Calu3 (cell line): ENCODE measurements at regions not wholly inside any gene's neighbourhood (a gene's known extent, or its start where the extent isn't known, plus 50 kb on each side); places are given as distances from the start of the nearest gene placed in this dataset.

Experiments used
- BruUV-seq: library from RNA; stranded (reverse); fragments of 400-500 nt; replicated peaks from 2 replicates; lab custom pipeline; 2021; lab: Mats Ljungman, UMichigan
- CTCF ChIA-PET: fragments of 300-600 bp; sonication (Branson Sonifier 250); formaldehyde crosslinking; loops from one replicate; lab custom pipeline; 2022; ENCODE audit warnings: antibody characterized with exemption; lab: Charles Lee
- DNase-seq: peaks from one replicate; pipeline ENCODE4 v3.0.0; 2022
- H3K27ac Mint-ChIP-seq: one replicate; pipeline ENCODE4 v1.8.0; 2022; ENCODE audit warnings: mixed read lengths; ENCODE audit not compliant: unreplicated experiment
- H3K27me3 Mint-ChIP-seq: one replicate; pipeline ENCODE4 v1.8.0; 2022; ENCODE audit warnings: mixed read lengths; ENCODE audit not compliant: unreplicated experiment
- H3K36me3 Mint-ChIP-seq: one replicate; pipeline ENCODE4 v1.8.0; 2022; ENCODE audit warnings: mild to moderate bottlenecking, moderate library complexity, mixed read lengths; ENCODE audit not compliant: insufficient read depth, unreplicated experiment
- H3K4me1 Mint-ChIP-seq: one replicate; pipeline ENCODE4 v1.8.0; 2022; ENCODE audit warnings: mild to moderate bottlenecking, low read depth, mixed read lengths; ENCODE audit not compliant: unreplicated experiment
- H3K4me3 Mint-ChIP-seq: one replicate; pipeline ENCODE4 v1.8.0; 2022; ENCODE audit warnings: mild to moderate bottlenecking, low read depth, moderate library complexity, mixed read lengths; ENCODE audit not compliant: unreplicated experiment
- H3K9me3 Mint-ChIP-seq: one replicate; pipeline ENCODE4 v1.8.0; 2022; ENCODE audit warnings: low read depth, mixed read lengths; ENCODE audit not compliant: unreplicated experiment
- CTCF ChIP-seq: fragments of 200-600 bp; IDR thresholded peaks from one replicate; pipeline ENCODE4 v1.8.0; 2022; ENCODE audit warnings: antibody characterized with exemption; ENCODE audit not compliant: unreplicated experiment
- intact Hi-C: fragments of 100-400 bp; cut with micrococcal nuclease; formaldehyde crosslinking; loops from one replicate; pipeline ENCODE4 v1.10.0; 2022; ENCODE audit not compliant: unreplicated experiment

GRCh38 chr11:11777897-11778296 is 63.9 kb upstream of the USP47 start:
- DNase-seq = no peak
- CTCF ChIA-PET = interaction anchor here (0.9 kb wide), 1 partner anchor 11 kb away, joined by 3 read pairs; no protein-coding TSS in a partner anchor

GRCh38 chr11:11776714-11777113 is 65.1 kb upstream of the USP47 start:
- no TSS peak for BruUV-seq
- Mint-ChIP-seq H3K27me3 (peaks cover 98% of the 10 kb centered on the region), H3K36me3 (no peaks in the 10 kb centered on the region), H3K9me3 (no peaks in the 10 kb centered on the region), H3K27ac (no peak overlapping the region), H3K4me1 (no peaks in the 10 kb centered on the region), H3K4me3 (no peak overlapping the region)
- TF ChIP-seq CTCF = no peak
- CTCF ChIA-PET = no interaction called here
- no peak for DNase-seq
- intact Hi-C loops = no loop called here

More at GRCh38 chr11:11777897-11778296, 63.9 kb upstream of the USP47 start:
- Mint-ChIP-seq H3K36me3 (no peaks in the 10 kb centered on the region), H3K27me3 (peaks cover 98% of the 10 kb centered on the region), H3K4me3 (no peak overlapping the region), H3K27ac (no peak overlapping the region), H3K9me3 (no peaks in the 10 kb centered on the region), H3K4me1 (no peaks in the 10 kb centered on the region)
- intact Hi-C loops = no loop called here
- TF ChIP-seq CTCF = no peak
- BruUV-seq = no TSS peak

- no TSS peak for BruUV-seq
- H3K36me3 Mint-ChIP-seq = no peaks in the 10 kb centered on the region
- H3K4me3 Mint-ChIP-seq = no peak overlapping the region
- DNase-seq = no peak
- intact Hi-C loops = no loop called here
- H3K27me3 Mint-ChIP-seq = peaks cover 98% of the 10 kb centered on the region
- TF ChIP-seq CTCF = no peak
- CTCF ChIA-PET = no interaction called here
- H3K9me3 Mint-ChIP-seq = no peaks in the 10 kb centered on the region
- no peak overlapping the region for H3K27ac Mint-ChIP-seq
- no peaks in the 10 kb centered on the region for H3K4me1 Mint-ChIP-seq
These were observed 66.8 kb upstream of the USP47 start for GRCh38 chr11:11774928-11775327.

GRCh38 chr11:11772865-11773515 is 68.8 kb upstream of the USP47 start:
- no peak for TF ChIP-seq CTCF
- Mint-ChIP-seq H3K4me3 (no peak overlapping the region), H3K4me1 (no peaks in the 10 kb centered on the region), H3K27ac (no peak overlapping the region), H3K9me3 (no peaks in the 10 kb centered on the region), H3K27me3 (peaks cover 94% of the 10 kb centered on the region), H3K36me3 (no peaks in the 10 kb centered on the region)
- CTCF ChIA-PET = interaction anchor here (1.0 kb wide), 2 partner anchors 9 to 748 kb away, joined by 3 read pairs; no protein-coding TSS in a partner anchor
- no TSS peak for BruUV-seq
- no peak for DNase-seq
- intact Hi-C loops = no loop called here
